Neural progenitor cell (in vitro differentiated cells): ENCODE measurements at regions not wholly inside any gene's neighbourhood (a gene's known extent, or its start where the extent isn't known, plus 50 kb on each side); places are given as distances from the start of the nearest gene placed in this dataset.
A peak's percentile ranks its signal among the peaks of the same experiment; 100 is the strongest.

ENCODE experiments used
- DNase-seq: peaks from one replicate; pipeline ENCODE4 v3.0.0-alpha.2; 2016; ENCODE audit warnings: low spot score
- H2AFZ ChIP-seq: fragments of 200-600 bp; sonication (generic); replicated peaks from 2 replicates; pipeline ENCODE4 v1.6.1; 2016; ENCODE audit warnings: antibody characterized with exemption
- H3F3A ChIP-seq: fragments of 200-600 bp; sonication (generic); 2 replicates; pipeline ENCODE4 v1.6.1; 2016; ENCODE audit warnings: antibody characterized with exemption, low read depth
- H3K27ac ChIP-seq: fragments of 200-600 bp; sonication (generic); 2 replicates; pipeline ENCODE4 v1.5.1; 2016; ENCODE audit warnings: mild to moderate bottlenecking
- H3K27me3 ChIP-seq: fragments of 200-600 bp; sonication (generic); 2 replicates; pipeline ENCODE4 v1.6.1; 2016; ENCODE audit warnings: mild to moderate bottlenecking, moderate library complexity
- H3K36me3 ChIP-seq: fragments of 200-600 bp; sonication (generic); 2 replicates; pipeline ENCODE4 v1.5.1; 2016
- H3K4me1 ChIP-seq: fragments of 200-600 bp; sonication (generic); 2 replicates; pipeline ENCODE4 v1.6.1; 2016; ENCODE audit warnings: mixed run types
- H3K4me2 ChIP-seq: fragments of 200-600 bp; sonication (generic); 2 replicates; pipeline ENCODE4 v1.6.1; 2016
- H3K4me3 ChIP-seq: fragments of 200-600 bp; sonication (generic); 2 replicates; pipeline ENCODE4 v1.5.1; 2016
- H3K79me2 ChIP-seq: fragments of 200-600 bp; sonication (generic); 2 replicates; pipeline ENCODE4 v1.6.1; 2016; ENCODE audit warnings: low read depth
- H3K9ac ChIP-seq: fragments of 200-600 bp; sonication (generic); 2 replicates; pipeline ENCODE4 v1.6.1; 2016
- H3K9me3 ChIP-seq: fragments of 200-600 bp; sonication (generic); 2 replicates; pipeline ENCODE4 v1.5.1; 2016; ENCODE audit warnings: low read depth
- H4K20me1 ChIP-seq: fragments of 200-600 bp; sonication (generic); 2 replicates; pipeline ENCODE4 v1.6.1; 2016; ENCODE audit warnings: low read depth
- H3K27ac Mint-ChIP-seq: 3 replicates; pipeline ENCODE4 v1.8.0; 2021; ENCODE audit warnings: mixed read lengths
- H3K27me3 Mint-ChIP-seq: 2 replicates; pipeline ENCODE4 v1.8.0; 2022; ENCODE audit warnings: low read depth, mild to moderate bottlenecking, inconsistent platforms, moderate library complexity, mixed read lengths; ENCODE audit not compliant: insufficient read depth
- H3K36me3 Mint-ChIP-seq: 3 replicates; pipeline ENCODE4 v1.8.0; 2021; ENCODE audit warnings: mixed read lengths
- H3K4me1 Mint-ChIP-seq: 3 replicates; pipeline ENCODE4 v1.8.0; 2021; ENCODE audit warnings: mixed read lengths
- H3K4me3 Mint-ChIP-seq: 3 replicates; pipeline ENCODE4 v1.8.0; 2021; ENCODE audit warnings: mild to moderate bottlenecking, moderate library complexity, mixed read lengths
- H3K9me3 Mint-ChIP-seq: 3 replicates; pipeline ENCODE4 v1.8.0; 2020; ENCODE audit warnings: mixed read lengths
- CTCF ChIP-seq: fragments of 200-600 bp; sonication (generic); IDR thresholded peaks from 2 replicates; pipeline ENCODE4 v1.5.1; 2017; ENCODE audit warnings: antibody characterized with exemption, mild to moderate bottlenecking
- EZH2 ChIP-seq: fragments of 200-600 bp; sonication (generic); IDR thresholded peaks from 2 replicates; pipeline ENCODE4 v1.6.1; 2017; ENCODE audit warnings: antibody characterized with exemption, mild to moderate bottlenecking, moderate library complexity
- EZH2phosphoT487 ChIP-seq: fragments of 200-600 bp; sonication (generic); IDR thresholded peaks from 2 replicates; pipeline ENCODE4 v1.6.1; 2017; ENCODE audit warnings: antibody characterized with exemption

GRCh38 chr1:229023651-229024300 is 247.1 kb upstream of the RAB4A start:
- no peaks in the 10 kb centered on the region for H3K36me3 ChIP-seq
- H3K36me3 Mint-ChIP-seq = no peaks in the 10 kb centered on the region
- DNase-seq = no peak
- no peaks in the 10 kb centered on the region for H3K27me3 ChIP-seq
- H3K27me3 Mint-ChIP-seq = peaks cover 11% of the 10 kb centered on the region
- no peaks in the 10 kb centered on the region for H4K20me1 ChIP-seq
- peaks cover 2% of the 10 kb centered on the region for H3K9me3 Mint-ChIP-seq
- H3K9ac ChIP-seq = no peak overlapping the region
- no peak overlapping the region for H3K4me3 ChIP-seq
- peak overlapping the region; percentile 78 for H3K27ac Mint-ChIP-seq
- no peak overlapping the region for H2AFZ ChIP-seq
- no peak overlapping the region for H3K27ac ChIP-seq
- H3K4me1 ChIP-seq = peaks cover 46% of the 10 kb centered on the region
- H3K4me3 Mint-ChIP-seq = no peak overlapping the region
- H3K79me2 ChIP-seq = no peaks in the 10 kb centered on the region
- H3K4me1 Mint-ChIP-seq = peaks cover 65% of the 10 kb centered on the region
- H3F3A ChIP-seq = peaks cover 36% of the 10 kb centered on the region
- TF ChIP-seq EZH2 = no peak
- no peak for TF ChIP-seq CTCF
- TF ChIP-seq EZH2phosphoT487 = no peak
- no peak overlapping the region for H3K4me2 ChIP-seq
- H3K9me3 ChIP-seq = no peaks in the 10 kb centered on the region

- peaks cover 2% of the 10 kb centered on the region for H3K9me3 Mint-ChIP-seq
- H3K27me3 ChIP-seq = no peaks in the 10 kb centered on the region
- TF ChIP-seq EZH2 (no peak), CTCF (no peak), EZH2phosphoT487 (no peak)
- H3K9me3 ChIP-seq = no peaks in the 10 kb centered on the region
- H3K4me2 ChIP-seq = no peak overlapping the region
- no peak overlapping the region for H3K4me3 Mint-ChIP-seq
- H3K4me1 ChIP-seq = peaks cover 54% of the 10 kb centered on the region
- H2AFZ ChIP-seq = no peak overlapping the region
- H3F3A ChIP-seq = peaks cover 45% of the 10 kb centered on the region
- H3K36me3 Mint-ChIP-seq = no peaks in the 10 kb centered on the region
- no peak overlapping the region for H3K27ac ChIP-seq
- no peaks in the 10 kb centered on the region for H4K20me1 ChIP-seq
- no peaks in the 10 kb centered on the region for H3K36me3 ChIP-seq
- no peak overlapping the region for H3K9ac ChIP-seq
- peak overlapping the region; percentile 81 for H3K27ac Mint-ChIP-seq
- H3K27me3 Mint-ChIP-seq = peaks cover 11% of the 10 kb centered on the region
- peaks cover 72% of the 10 kb centered on the region for H3K4me1 Mint-ChIP-seq
- no peak for DNase-seq
- H3K4me3 ChIP-seq = no peak overlapping the region
- no peaks in the 10 kb centered on the region for H3K79me2 ChIP-seq
These were observed 246.3 kb upstream of the RAB4A start for GRCh38 chr1:229024528-229025130.

- Histone ChIP-seq H2AFZ (no peak overlapping the region), H3K79me2 (no peaks in the 10 kb centered on the region), H3F3A (peaks cover 48% of the 10 kb centered on the region), H3K27me3 (no peaks in the 10 kb centered on the region), H3K4me1 (peaks cover 60% of the 10 kb centered on the region), H4K20me1 (no peaks in the 10 kb centered on the region), H3K4me3 (no peak overlapping the region), H3K36me3 (no peaks in the 10 kb centered on the region), H3K4me2 (no peak overlapping the region), H3K9ac (no peak overlapping the region), H3K9me3 (no peaks in the 10 kb centered on the region), H3K27ac (no peak overlapping the region)
- peaks cover 80% of the 10 kb centered on the region for H3K4me1 Mint-ChIP-seq
- no peaks in the 10 kb centered on the region for H3K36me3 Mint-ChIP-seq
- peak overlapping the region; percentile 72 for H3K27ac Mint-ChIP-seq
- no peak for TF ChIP-seq CTCF
- TF ChIP-seq EZH2phosphoT487 = no peak
- TF ChIP-seq EZH2 = no peak
- no peak overlapping the region for H3K4me3 Mint-ChIP-seq
- DNase-seq = no peak
- peaks cover 11% of the 10 kb centered on the region for H3K27me3 Mint-ChIP-seq
- no peaks in the 10 kb centered on the region for H3K9me3 Mint-ChIP-seq
These were observed 245.3 kb upstream of the RAB4A start for GRCh38 chr1:229025576-229025975.
